ENCODE measurements at regions not wholly inside any gene's neighbourhood (a gene's known extent, or its start where the extent isn't known, plus 50 kb on each side); places are given as distances from the start of the nearest gene placed in this dataset.

GRCh38 chr5:61263561-61264272 lies 68.3 kb upstream of the ZSWIM6 start:
- DNase-seq (ENCODE audit: low spot score) = no peak

- no peak for DNase-seq (ENCODE audit: low spot score)
Measured at GRCh38 chr5:61264273-61264661, 67.8 kb upstream of the ZSWIM6 start.

GRCh38 chr5:61267116-61267515 lies 64.9 kb upstream of the ZSWIM6 start:
- DNase-seq (ENCODE audit: low spot score) = no peak

GRCh38 chr5:61268871-61269270 lies 63.2 kb upstream of the ZSWIM6 start:
- DNase-seq (ENCODE audit: low spot score) = no peak

- DNase-seq (ENCODE audit: low spot score) = no peak
Measured at GRCh38 chr5:61270510-61271165, 61.4 kb upstream of the ZSWIM6 start.

- DNase-seq (ENCODE audit: low spot score) = no peak
Measured at GRCh38 chr5:61272688-61273087, 59.4 kb upstream of the ZSWIM6 start.

- DNase-seq (ENCODE audit: low spot score) = no peak
Measured at GRCh38 chr5:61273279-61273975, 58.6 kb upstream of the ZSWIM6 start.

GRCh38 chr5:61274511-61274911 lies 57.5 kb upstream of the ZSWIM6 start:
- DNase-seq (ENCODE audit: low spot score) = no peak

- no peak for DNase-seq (ENCODE audit: low spot score)
Measured at GRCh38 chr5:61275841-61276240, 56.2 kb upstream of the ZSWIM6 start.

- DNase-seq (ENCODE audit: low spot score) = no peak
Measured at GRCh38 chr5:61277190-61277589, 54.9 kb upstream of the ZSWIM6 start.

- peak; percentile 28 for DNase-seq (ENCODE audit: low spot score)
Measured at GRCh38 chr5:61277781-61278180, 54.3 kb upstream of the ZSWIM6 start.

GRCh38 chr5:61279725-61280124 lies 52.3 kb upstream of the ZSWIM6 start:
- no peak for DNase-seq (ENCODE audit: low spot score)

GRCh38 chr5:61280205-61280604 lies 51.9 kb upstream of the ZSWIM6 start:
- DNase-seq (ENCODE audit: low spot score) = peak; percentile 11

- DNase-seq (ENCODE audit: low spot score) = no peak
Measured at GRCh38 chr5:61280761-61281427, 51.2 kb upstream of the ZSWIM6 start.

GRCh38 chr5:61281686-61282085 lies 50.4 kb upstream of the ZSWIM6 start:
- no peak for DNase-seq (ENCODE audit: low spot score)

Data from SW480 (cell line).